ENCODE measurements at regions not wholly inside any gene's neighbourhood (a gene's known extent, or its start where the extent isn't known, plus 50 kb on each side); places are given as distances from the start of the nearest gene placed in this dataset.

GRCh38 chr9:109830545-109830944, 50.5 kb downstream of the PALM2AKAP2 start:
- no peak for TF ChIP-seq CTCF (IDR thresholded peaks at IDR 0.05; ENCODE audit: unreplicated experiment)
- Mint-ChIP-seq H3K36me3 (ENCODE audit: low read depth, unreplicated experiment) (no peaks in the 10 kb centered on the region), H3K4me3 (ENCODE audit: unreplicated experiment) (no peak overlapping the region), H3K27ac (ENCODE audit: unreplicated experiment) (no peak overlapping the region), H3K4me1 (ENCODE audit: unreplicated experiment) (no peaks in the 10 kb centered on the region), H3K9me3 (ENCODE audit: unreplicated experiment) (no peaks in the 10 kb centered on the region), H3K27me3 (ENCODE audit: unreplicated experiment) (no peaks in the 10 kb centered on the region)
- DNase-seq (ENCODE audit: low spot score): no peak

- Mint-ChIP-seq H3K27me3 (ENCODE audit: unreplicated experiment) (no peaks in the 10 kb centered on the region), H3K27ac (ENCODE audit: unreplicated experiment) (no peak overlapping the region), H3K4me3 (ENCODE audit: unreplicated experiment) (no peak overlapping the region), H3K9me3 (ENCODE audit: unreplicated experiment) (no peaks in the 10 kb centered on the region), H3K4me1 (ENCODE audit: unreplicated experiment) (no peaks in the 10 kb centered on the region), H3K36me3 (ENCODE audit: low read depth, unreplicated experiment) (no peaks in the 10 kb centered on the region)
- TF ChIP-seq CTCF (IDR thresholded peaks at IDR 0.05; ENCODE audit: unreplicated experiment): no peak
- DNase-seq (ENCODE audit: low spot score): no peak
Measured at GRCh38 chr9:109831998-109832658, 52.1 kb downstream of the PALM2AKAP2 start.

- no peak for TF ChIP-seq CTCF (IDR thresholded peaks at IDR 0.05; ENCODE audit: unreplicated experiment)
- H3K27me3 Mint-ChIP-seq (ENCODE audit: unreplicated experiment): peaks cover 3% of the 10 kb centered on the region
Measured at GRCh38 chr9:109834855-109835254, 54.9 kb downstream of the PALM2AKAP2 start.

GRCh38 chr9:109843641-109844040, 63.6 kb downstream of the PALM2AKAP2 start:
- peaks cover 2% of the 10 kb centered on the region for H3K27me3 Mint-ChIP-seq (ENCODE audit: unreplicated experiment)
- H3K4me3 Mint-ChIP-seq (ENCODE audit: unreplicated experiment): no peak overlapping the region
- H3K27ac Mint-ChIP-seq (ENCODE audit: unreplicated experiment): no peak overlapping the region
- H3K9me3 Mint-ChIP-seq (ENCODE audit: unreplicated experiment): no peaks in the 10 kb centered on the region
- no peaks in the 10 kb centered on the region for H3K36me3 Mint-ChIP-seq (ENCODE audit: low read depth, unreplicated experiment)
- no peak for DNase-seq (ENCODE audit: low spot score)
- no peak for TF ChIP-seq CTCF (IDR thresholded peaks at IDR 0.05; ENCODE audit: unreplicated experiment)
- H3K4me1 Mint-ChIP-seq (ENCODE audit: unreplicated experiment): no peaks in the 10 kb centered on the region

More at GRCh38 chr9:109834855-109835254, 54.9 kb downstream of the PALM2AKAP2 start:
- no peaks in the 10 kb centered on the region for H3K9me3 Mint-ChIP-seq (ENCODE audit: unreplicated experiment)
- no peaks in the 10 kb centered on the region for H3K4me1 Mint-ChIP-seq (ENCODE audit: unreplicated experiment)
- H3K4me3 Mint-ChIP-seq (ENCODE audit: unreplicated experiment): no peak overlapping the region
- no peak for DNase-seq (ENCODE audit: low spot score)
- no peak overlapping the region for H3K27ac Mint-ChIP-seq (ENCODE audit: unreplicated experiment)
- no peaks in the 10 kb centered on the region for H3K36me3 Mint-ChIP-seq (ENCODE audit: low read depth, unreplicated experiment)

- no peak overlapping the region for H3K27ac Mint-ChIP-seq (ENCODE audit: unreplicated experiment)
- no peaks in the 10 kb centered on the region for H3K9me3 Mint-ChIP-seq (ENCODE audit: unreplicated experiment)
- peaks cover 2% of the 10 kb centered on the region for H3K27me3 Mint-ChIP-seq (ENCODE audit: unreplicated experiment)
- no peaks in the 10 kb centered on the region for H3K36me3 Mint-ChIP-seq (ENCODE audit: low read depth, unreplicated experiment)
- no peak for DNase-seq (ENCODE audit: low spot score)
- H3K4me3 Mint-ChIP-seq (ENCODE audit: unreplicated experiment): no peak overlapping the region
- no peaks in the 10 kb centered on the region for H3K4me1 Mint-ChIP-seq (ENCODE audit: unreplicated experiment)
- no peak for TF ChIP-seq CTCF (IDR thresholded peaks at IDR 0.05; ENCODE audit: unreplicated experiment)
Measured at GRCh38 chr9:109845226-109845625, 65.2 kb downstream of the PALM2AKAP2 start.
